CD4-positive, alpha-beta memory T cell (primary cell): ENCODE measurements at regions not wholly inside any gene's neighbourhood (a gene's known extent, or its start where the extent isn't known, plus 50 kb on each side); places are given as distances from the start of the nearest gene placed in this dataset.

Experiments used
- CTCF ChIA-PET: fragments of 350-600 bp; sonication (Branson Sonifier 250); formaldehyde crosslinking; loops from one replicate; lab custom pipeline; 2021; ENCODE audit warnings: inconsistent platforms; ENCODE audit not compliant: partially characterized antibody; lab: Charles Lee
- POLR2A ChIA-PET: fragments of 350-600 bp; sonication (Branson Sonifier 250); formaldehyde crosslinking; loops from one replicate; lab custom pipeline; 2021; ENCODE audit not compliant: partially characterized antibody; lab: Charles Lee
- DNase-seq, 5 donors: peaks; one replicate each; pipeline versions ENCODE4 v3.0.0 to v3.0.0-alpha.2; 2020 to 2022; ENCODE audit warnings: mixed read lengths in 1 of 5
- H3K27ac ChIP-seq: one replicate; pipeline ENCODE4 v1.7.0; 2013; ENCODE audit warnings: low read depth, low read length
- H3K27me3 ChIP-seq: 2 replicates; pipeline ENCODE4 v1.7.0; 2013; ENCODE audit warnings: mild to moderate bottlenecking, low read length, moderate library complexity; ENCODE audit not compliant: insufficient read depth
- H3K36me3 ChIP-seq: 2 replicates; pipeline ENCODE4 v1.7.0; 2013; ENCODE audit warnings: mild to moderate bottlenecking, low read length, moderate library complexity; ENCODE audit not compliant: insufficient read depth
- H3K4me1 ChIP-seq: 2 replicates; pipeline ENCODE4 v1.7.0; 2013; ENCODE audit warnings: mild to moderate bottlenecking, low read length, moderate library complexity; ENCODE audit not compliant: insufficient read depth
- H3K4me3 ChIP-seq, 2 donors: one replicate each; pipeline ENCODE4 v1.7.0; 2013; ENCODE audit warnings: low read length in 2 of 2, mild to moderate bottlenecking in 1 of 2
- H3K9me3 ChIP-seq, 2 donors: one replicate each; pipeline ENCODE4 v1.7.0; 2013; ENCODE audit warnings: low read length in 2 of 2, control low read depth in 1 of 2; ENCODE audit not compliant: control insufficient read depth in 1 of 2
- H3K27ac Mint-ChIP-seq, 7 donors: one replicate each; pipeline ENCODE4 v1.8.0; 2020 to 2021; ENCODE audit warnings: mixed read lengths in 7 of 7, mild to moderate bottlenecking in 6 of 7, inconsistent platforms in 3 of 7, moderate library complexity in 3 of 7
- H3K27me3 Mint-ChIP-seq, 2 donors: one replicate each; pipeline ENCODE4 v1.8.0; 2020 to 2021; ENCODE audit warnings: mixed read lengths in 2 of 2
- H3K36me3 Mint-ChIP-seq, 2 donors: one replicate each; pipeline ENCODE4 v1.8.0; 2020 to 2021; ENCODE audit warnings: mixed read lengths in 2 of 2, inconsistent platforms in 1 of 2, mild to moderate bottlenecking in 1 of 2
- H3K4me1 Mint-ChIP-seq, 4 donors: one replicate each; pipeline ENCODE4 v1.8.0; 2020 to 2021; ENCODE audit warnings: mixed read lengths in 4 of 4, mild to moderate bottlenecking in 1 of 4
- H3K4me3 Mint-ChIP-seq, 8 donors: one replicate each; pipeline ENCODE4 v1.8.0; 2020 to 2021; ENCODE audit warnings: mixed read lengths in 8 of 8, mild to moderate bottlenecking in 7 of 8, moderate library complexity in 6 of 8, inconsistent platforms in 3 of 8
- H3K9me3 Mint-ChIP-seq, 8 donors: one replicate each; pipeline ENCODE4 v1.8.0; 2020 to 2021; ENCODE audit warnings: mixed read lengths in 8 of 8, mild to moderate bottlenecking in 5 of 8, inconsistent platforms in 3 of 8, moderate library complexity in 1 of 8
- intact Hi-C: fragments of 100-400 bp; cut with micrococcal nuclease; formaldehyde crosslinking; loops from one replicate; pipeline ENCODE4 v1.15.1; 2023

DNA sequence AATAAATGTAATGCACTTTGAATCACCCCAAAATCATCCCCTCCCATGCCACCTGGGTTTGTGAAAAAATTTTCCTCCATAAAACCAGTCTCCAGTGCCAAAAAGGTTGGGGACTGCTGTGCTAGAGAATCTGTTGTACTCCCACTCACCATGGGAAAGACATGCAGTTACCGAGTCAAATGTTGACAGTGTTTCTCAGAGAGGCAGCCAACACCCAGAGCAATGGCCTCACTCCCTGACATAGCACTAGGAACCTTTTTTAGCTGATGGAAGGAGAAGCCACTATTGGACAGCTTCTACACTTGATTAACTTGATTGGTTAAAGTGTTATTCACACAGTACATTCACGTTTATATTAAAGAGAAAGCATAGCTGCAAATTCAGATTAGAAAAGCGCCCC, 59.8 kb upstream of the MANEA start:
- H3K27ac Mint-ChIP-seq, result no peak overlapping the region
- no peak for DNase-seq
- H3K27me3 Mint-ChIP-seq, result peaks cover 0 to 1% of the 10 kb centered on the region in 2 donors
- peaks cover 0 to 3% (median 0%) of the 10 kb centered on the region in 8 donors for H3K9me3 Mint-ChIP-seq
- H3K27me3 ChIP-seq, result no peaks in the 10 kb centered on the region
- H3K4me1 ChIP-seq, result no peaks in the 10 kb centered on the region
- no peaks in the 10 kb centered on the region for H3K4me1 Mint-ChIP-seq
- no peak overlapping the region for H3K27ac ChIP-seq
- POLR2A ChIA-PET, result interaction anchor here (1.1 kb wide), 1 partner anchor 94 kb away, joined by 3 read pairs; no protein-coding TSS in a partner anchor
- H3K4me3 ChIP-seq, result no peak overlapping the region
- H3K4me3 Mint-ChIP-seq, result no peak overlapping the region
- CTCF ChIA-PET, result no interaction called here
- no peaks in the 10 kb centered on the region for H3K36me3 ChIP-seq
- H3K36me3 Mint-ChIP-seq, result no peaks in the 10 kb centered on the region
- intact Hi-C loops, result no loop called here
- H3K9me3 ChIP-seq, result no peaks in the 10 kb centered on the region

- H3K4me1 ChIP-seq, result no peaks in the 10 kb centered on the region
- Mint-ChIP-seq H3K27ac (no peak overlapping the region), H3K9me3 (peaks cover 0 to 3% (median 0%) of the 10 kb centered on the region in 8 donors), H3K27me3 (peaks cover 0 to 1% of the 10 kb centered on the region in 2 donors), H3K4me1 (no peaks in the 10 kb centered on the region), H3K4me3 (no peak overlapping the region), H3K36me3 (no peaks in the 10 kb centered on the region)
- ChIA-PET CTCF (no interaction called here), POLR2A (no interaction called here)
- H3K4me3 ChIP-seq, result no peak overlapping the region
- H3K9me3 ChIP-seq, result no peaks in the 10 kb centered on the region
- no peaks in the 10 kb centered on the region for H3K36me3 ChIP-seq
- H3K27ac ChIP-seq, result no peak overlapping the region
- no peak for DNase-seq
- no peaks in the 10 kb centered on the region for H3K27me3 ChIP-seq
- intact Hi-C loops, result no loop called here
Observed at GRCh38 chr6:95518630-95519227, 58.6 kb upstream of the MANEA start.

DNA sequence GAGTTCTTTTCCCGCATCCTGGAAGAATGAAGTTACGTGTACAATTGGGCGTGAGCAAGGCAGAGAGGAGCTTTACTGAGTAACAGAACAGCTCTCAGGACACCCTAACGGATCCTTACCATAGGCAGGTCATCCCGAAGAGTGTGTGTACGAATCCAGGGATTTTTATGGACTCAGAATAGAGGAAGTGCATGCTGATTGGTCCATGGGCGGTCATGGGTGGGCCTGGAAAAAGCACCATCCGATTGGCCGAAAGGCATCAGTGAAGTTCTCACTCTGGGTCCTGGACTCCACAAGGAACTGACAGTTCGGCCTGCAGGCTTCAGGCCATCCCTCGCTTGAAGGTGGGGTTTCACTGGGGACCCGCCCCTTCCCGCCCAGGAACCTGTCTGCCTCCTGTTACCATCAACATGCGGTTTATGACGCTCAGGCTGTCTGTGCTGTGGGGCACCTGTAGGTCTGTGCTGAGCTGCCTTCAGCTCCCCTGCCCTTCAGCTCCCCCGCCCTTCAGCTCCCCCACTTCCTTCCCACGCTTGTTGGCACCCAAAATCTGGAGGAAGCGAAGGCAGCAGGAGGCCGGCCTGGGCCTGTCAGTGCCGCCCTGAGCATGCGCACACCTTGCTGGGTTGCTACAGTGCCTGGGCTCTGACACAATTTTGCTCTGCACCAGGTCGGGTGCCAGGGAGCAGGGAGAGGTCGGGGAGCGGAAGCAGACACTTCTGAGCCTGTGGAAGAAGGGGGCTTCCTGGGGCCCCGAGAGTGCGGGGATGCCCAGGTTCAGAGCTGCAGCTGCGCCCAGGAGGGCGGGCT, 57.9 kb upstream of the MANEA start:
- H3K27me3 Mint-ChIP-seq, result peaks cover 0 to 1% of the 10 kb centered on the region in 2 donors

GRCh38 chr6:95521181-95521580, 56.2 kb upstream of the MANEA start:
- H3K9me3 Mint-ChIP-seq, result peaks cover 0 to 3% (median 0%) of the 10 kb centered on the region in 8 donors
- no peaks in the 10 kb centered on the region for H3K27me3 ChIP-seq
- POLR2A ChIA-PET, result no interaction called here
- no peaks in the 10 kb centered on the region for H3K36me3 ChIP-seq
- H3K27me3 Mint-ChIP-seq, result peaks cover 0 to 5% of the 10 kb centered on the region in 2 donors
- H3K9me3 ChIP-seq, result no peaks in the 10 kb centered on the region
- no peak overlapping the region for H3K27ac Mint-ChIP-seq
- no peaks in the 10 kb centered on the region for H3K4me1 Mint-ChIP-seq
- intact Hi-C loops, result no loop called here
- H3K4me3 Mint-ChIP-seq, result no peak overlapping the region
- no peaks in the 10 kb centered on the region for H3K36me3 Mint-ChIP-seq
- no peaks in the 10 kb centered on the region for H3K4me1 ChIP-seq
- CTCF ChIA-PET, result no interaction called here
- DNase-seq, result no peak
- H3K4me3 ChIP-seq, result no peak overlapping the region
- H3K27ac ChIP-seq, result no peak overlapping the region

More for the DNA sequence above, 57.9 kb upstream of the MANEA start:
- no peaks in the 10 kb centered on the region for H3K36me3 Mint-ChIP-seq
- Histone ChIP-seq H3K27ac (no peak overlapping the region), H3K27me3 (no peaks in the 10 kb centered on the region), H3K9me3 (no peaks in the 10 kb centered on the region), H3K36me3 (no peaks in the 10 kb centered on the region), H3K4me3 (no peak overlapping the region), H3K4me1 (no peaks in the 10 kb centered on the region)
- no peak overlapping the region for H3K27ac Mint-ChIP-seq
- POLR2A ChIA-PET, result no interaction called here
- DNase-seq, result no peak
- intact Hi-C loops, result no loop called here
- H3K4me1 Mint-ChIP-seq, result no peaks in the 10 kb centered on the region
- CTCF ChIA-PET, result interaction anchor here (0.5 kb wide), 1 partner anchor 23 kb away, joined by 4 read pairs; no protein-coding TSS in a partner anchor
- peaks cover 0 to 3% (median 0%) of the 10 kb centered on the region in 8 donors for H3K9me3 Mint-ChIP-seq
- no peak overlapping the region for H3K4me3 Mint-ChIP-seq
